NCI-H1417 treated with DMSO at 0.1 percent for 48 hours (cell line): ENCODE measurements at regions not wholly inside any gene's neighbourhood (a gene's known extent, or its start where the extent isn't known, plus 50 kb on each side); places are given as distances from the start of the nearest gene placed in this dataset.
A peak's percentile ranks its signal among the peaks of the same experiment; 100 is the strongest.
"Not testable (repeated sequence)": the region's sequence is repeated elsewhere in the genome, so short reads cannot be mapped to it uniquely, and the experiment has no call there.

Source experiments
- DNase-seq: peaks from one replicate; lab custom pipeline; 2025; lab: John Stamatoyannopoulos, UW

DNA sequence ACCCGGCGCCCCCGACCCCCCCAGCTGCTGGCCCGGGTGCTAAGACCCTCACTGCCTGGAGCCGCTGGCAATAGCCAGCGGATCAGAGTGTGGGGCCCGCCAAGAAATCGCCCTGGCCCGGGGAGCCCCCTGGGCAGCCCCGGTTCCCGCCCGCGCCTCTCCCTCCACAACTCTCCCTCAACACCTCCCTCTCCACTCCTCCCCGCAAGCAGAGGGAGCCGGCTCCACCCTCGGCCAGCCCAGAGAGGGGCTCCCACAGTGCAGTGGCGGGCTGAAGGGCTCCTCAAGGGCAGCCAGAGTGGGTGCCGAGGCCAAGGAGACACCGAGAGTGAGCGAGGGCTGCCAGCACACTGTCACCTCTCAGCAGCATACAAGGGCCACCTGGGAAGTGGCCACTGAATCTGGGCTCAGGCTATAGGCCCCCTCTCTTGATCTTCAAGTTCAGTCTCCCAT is 385.5 kb downstream of the SEC14L1 start:
- no peak for DNase-seq

DNA sequence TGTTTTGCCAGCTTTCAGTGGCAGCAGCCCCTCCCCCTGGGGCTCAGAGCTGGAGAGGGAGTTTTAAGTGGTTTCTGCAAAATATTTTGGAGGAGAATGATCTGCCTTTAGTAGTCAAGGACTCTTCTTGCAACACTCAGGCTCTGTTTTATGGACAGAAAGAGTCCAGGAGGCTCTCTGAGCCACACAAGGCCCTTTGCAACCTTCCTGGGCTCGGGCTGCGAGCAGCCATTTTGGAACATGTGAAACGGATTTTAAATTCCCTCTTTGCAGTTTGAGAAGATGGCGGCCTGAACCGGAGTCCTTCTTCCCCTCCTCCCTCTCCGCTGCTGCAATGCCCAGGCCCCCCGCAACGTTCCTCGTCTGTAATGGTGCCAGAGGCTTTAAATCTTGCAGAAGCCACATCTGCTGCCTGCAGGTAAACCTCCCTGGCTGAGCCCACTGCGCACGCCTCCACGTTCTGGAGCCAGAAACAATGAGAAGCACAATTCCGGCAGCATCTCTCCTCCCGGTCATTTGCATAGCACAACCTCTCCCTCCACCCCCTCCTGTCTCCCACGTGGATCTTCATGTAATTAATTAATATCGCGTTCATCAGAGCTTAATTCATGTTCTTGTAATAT is 386.1 kb downstream of the SEC14L1 start:
- no peak for DNase-seq

DNA sequence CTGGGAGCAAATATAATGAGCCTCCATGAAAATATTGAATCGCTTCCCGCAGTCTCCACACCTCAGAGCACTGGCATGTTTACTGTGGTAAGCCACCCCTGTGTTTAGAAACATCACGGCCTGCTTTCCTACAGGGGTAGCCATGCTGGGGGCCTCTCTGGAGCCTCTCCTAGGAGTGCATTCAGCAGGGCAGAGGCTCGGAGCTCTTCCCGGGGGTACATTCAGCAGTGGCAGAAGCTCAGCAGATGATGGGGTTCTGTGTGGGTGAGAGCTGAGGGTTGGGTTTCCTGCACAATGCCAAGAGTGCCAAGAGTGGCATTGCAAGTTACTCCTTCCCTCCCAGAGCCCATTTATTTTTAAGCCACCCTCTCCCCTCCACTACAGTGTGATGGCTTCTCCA is 386.6 kb downstream of the SEC14L1 start:
- no peak for DNase-seq

DNA sequence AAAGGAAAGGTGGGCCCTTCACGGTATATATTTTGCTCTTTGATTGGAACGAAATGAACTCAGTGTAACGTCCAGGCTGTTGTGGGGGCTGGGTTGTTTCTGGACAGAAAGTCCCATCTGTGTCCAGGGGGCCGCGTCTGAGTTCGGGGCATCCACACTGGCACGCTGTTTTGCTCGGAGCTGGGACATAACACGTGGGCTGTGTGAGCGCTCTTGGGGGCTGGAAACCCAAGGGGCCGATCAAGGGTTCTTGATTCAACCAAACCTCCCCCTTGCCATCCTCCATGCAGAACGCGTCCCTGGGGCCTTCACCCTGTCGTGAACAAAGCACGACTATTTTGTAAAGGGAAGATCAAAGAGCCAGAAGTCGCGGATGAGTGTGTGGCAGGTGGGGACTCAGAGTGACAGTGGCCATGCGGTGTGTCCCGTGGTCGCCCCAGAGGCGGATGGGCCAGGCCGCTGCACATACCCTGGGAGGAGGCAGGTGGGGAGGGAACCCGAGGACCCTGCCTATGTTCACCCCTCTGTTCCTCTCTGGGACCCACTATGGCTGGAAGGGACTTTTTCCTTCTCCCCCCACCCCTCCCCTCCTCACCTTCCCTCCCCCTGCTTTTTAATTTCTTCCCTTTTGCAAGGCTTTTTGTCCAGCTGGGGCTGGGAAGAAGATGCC is 387.2 kb downstream of the SEC14L1 start:
- DNase-seq = no peak

DNA sequence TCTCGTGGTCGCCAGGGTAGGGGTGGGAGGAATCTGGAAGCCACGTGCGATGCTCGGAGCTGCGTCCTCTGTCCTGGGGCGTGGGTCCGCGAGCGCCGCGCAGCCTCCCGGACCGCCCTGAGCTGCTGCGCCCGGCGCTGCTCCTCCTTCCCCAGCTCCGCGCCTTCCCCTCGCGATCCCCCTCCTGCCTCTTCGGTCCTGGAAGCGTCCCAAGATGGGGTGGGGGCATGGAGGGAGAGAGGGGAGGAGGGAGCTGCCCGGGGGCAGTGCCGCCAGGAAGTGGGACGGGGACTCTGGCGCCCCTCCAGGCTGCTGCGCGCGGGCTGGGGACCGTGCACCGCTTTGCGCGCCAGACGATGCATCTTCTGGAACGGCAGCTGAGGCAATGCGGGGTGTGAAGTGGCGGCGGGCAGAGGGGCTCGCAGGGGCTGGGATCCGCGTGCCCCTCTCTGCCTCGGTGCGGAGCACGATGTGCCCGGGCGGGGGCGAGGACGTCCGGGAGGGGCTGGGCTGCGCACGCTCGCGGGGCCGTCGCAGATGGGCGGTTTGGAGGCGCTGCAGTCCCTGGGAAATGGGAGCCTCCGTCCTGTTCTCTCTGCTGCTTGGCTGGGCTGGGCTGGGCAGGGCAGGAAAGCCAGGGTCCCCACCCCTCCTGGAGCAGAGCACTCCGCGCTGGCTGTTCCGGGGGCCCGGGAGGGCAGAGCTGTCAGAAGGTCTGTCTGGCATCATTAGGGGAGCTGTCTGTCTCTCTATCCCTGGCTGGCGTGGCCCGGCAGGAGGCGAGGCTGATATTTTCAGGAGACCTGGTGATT is 388.0 kb downstream of the SEC14L1 start:
- no peak for DNase-seq

DNA sequence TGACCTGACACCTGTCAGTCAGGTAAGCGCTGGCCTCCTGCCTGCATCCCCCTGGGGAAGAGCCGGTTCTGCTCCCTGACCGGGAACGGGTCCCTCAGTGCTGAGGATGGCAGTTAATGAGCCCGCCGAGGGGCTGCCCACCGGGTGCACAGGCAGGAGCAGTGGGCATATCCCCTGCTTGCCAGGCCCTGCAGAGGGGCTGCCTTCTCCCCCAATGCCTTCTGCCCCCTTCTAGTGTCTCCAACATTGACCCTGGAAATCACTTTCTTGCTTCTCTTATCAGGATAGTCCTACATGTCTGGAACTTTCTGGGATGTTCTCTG is 388.5 kb downstream of the SEC14L1 start:
- DNase-seq = no peak

DNA sequence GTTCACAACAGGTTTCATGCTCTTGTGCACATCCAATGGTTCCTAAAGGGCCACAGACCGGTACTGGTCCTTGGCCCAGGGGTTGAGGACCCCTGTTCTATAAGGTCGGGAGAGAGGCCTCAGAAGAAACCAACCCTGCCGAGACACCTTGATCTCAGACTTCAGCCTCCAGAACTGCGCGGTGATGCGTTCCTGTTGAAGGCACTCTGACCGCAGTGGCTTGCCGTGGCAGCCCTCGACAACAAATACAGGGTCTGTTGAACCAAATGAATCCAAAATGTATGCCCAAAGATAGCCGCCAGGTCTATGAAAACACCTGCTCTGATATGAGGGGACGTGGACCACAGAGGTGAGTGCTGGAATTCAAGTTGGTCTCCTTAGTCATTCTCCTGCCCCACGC is 389.8 kb downstream of the SEC14L1 start:
- no peak for DNase-seq

DNA sequence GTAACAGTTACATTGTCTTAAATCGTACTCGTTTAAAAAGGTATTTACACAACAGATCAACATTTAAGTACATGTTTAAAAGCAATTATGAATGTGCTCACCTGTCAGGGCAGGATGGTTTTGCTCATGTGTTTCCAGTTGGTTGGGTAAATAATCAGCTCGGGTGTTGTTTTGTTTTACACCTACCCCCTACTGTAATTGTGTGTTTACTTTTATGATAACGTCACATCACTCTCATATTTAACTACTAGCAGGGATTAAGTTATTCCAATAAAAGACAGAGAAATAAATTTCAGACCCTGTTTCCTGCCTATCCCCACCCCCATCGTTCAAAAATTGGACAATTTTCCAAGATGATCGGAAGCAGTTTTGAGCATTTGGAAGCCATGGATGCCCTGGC is 390.2 kb downstream of the SEC14L1 start:
- DNase-seq = no peak

DNA sequence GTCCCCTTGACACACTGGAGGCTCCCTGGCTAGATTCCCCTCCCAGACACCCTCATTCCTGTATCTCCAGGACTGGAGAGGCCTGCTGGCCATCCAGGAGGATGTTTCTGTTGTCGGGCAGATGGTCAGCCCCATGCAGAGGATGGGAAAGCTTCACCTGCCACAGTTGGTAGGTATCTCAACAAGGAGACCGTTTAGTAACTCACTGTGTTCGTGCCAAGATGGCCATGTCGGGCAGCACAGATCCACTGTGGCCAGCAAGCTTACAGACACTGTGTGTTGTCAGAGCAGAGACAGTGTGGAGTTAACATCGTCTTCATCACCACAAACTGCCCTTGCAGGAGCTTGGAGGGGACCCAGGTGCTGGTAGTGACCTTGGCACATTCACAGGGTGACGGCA is 390.9 kb downstream of the SEC14L1 start:
- no peak for DNase-seq

DNA sequence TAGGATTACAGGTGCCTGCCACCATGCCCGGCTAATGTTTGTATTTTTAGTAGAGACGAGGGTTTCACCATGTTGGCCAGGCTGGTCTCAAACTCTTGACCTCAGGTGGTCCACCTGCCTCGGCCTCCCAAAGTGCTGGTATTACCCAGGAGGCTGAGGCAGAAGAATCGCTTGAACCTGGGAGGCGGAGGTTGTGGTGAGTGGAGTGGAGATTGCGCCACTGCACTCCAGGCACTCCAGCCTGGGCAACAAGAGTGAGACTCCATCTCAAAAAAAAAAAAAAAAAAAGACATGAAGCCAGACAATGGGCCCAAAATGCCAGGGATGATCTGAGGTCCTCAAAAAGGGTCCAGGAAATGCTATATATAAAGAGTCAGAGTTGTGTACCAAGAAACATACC is 392.9 kb downstream of the SEC14L1 start:
- not testable (repeated sequence) for DNase-seq

DNA sequence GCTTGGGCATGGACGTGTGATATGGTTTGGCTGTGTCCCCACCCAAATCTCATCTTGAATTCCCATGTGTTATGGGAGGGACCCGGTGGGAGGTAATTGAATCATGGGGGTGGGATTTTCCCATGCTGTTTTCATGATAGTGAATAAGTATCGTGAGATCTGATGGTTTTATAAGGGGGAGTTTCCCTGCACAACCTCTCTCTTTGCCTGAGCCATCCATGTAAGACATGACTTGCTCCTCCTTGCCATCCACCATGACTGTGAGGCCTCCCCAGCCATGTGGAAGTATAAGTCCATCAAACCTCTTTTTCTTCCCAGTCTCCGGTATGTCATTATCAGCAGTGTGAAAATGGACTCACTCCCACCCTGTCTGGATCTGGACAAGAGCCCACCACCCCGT is 393.4 kb downstream of the SEC14L1 start:
- no peak for DNase-seq

DNA sequence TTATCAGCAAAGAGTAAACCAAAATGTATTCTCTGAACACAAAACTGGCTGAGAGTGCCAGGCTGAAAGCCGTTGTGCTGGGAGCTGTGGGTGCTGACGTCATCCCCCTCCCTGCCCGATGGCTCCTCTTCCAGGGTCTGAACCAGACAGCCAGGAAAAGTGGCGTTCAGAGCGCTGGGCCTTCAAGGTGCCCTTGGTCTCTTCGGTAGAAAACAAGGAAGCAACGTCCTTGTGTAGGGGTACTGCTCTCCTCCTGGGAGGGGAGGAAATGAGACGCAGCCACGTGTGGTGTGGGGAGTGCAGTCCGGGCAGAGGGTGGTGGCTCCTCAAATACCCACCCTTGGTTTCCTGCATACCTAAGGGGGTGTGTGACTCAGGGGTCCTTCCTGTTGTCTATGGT is 394.7 kb downstream of the SEC14L1 start:
- no peak for DNase-seq

DNA sequence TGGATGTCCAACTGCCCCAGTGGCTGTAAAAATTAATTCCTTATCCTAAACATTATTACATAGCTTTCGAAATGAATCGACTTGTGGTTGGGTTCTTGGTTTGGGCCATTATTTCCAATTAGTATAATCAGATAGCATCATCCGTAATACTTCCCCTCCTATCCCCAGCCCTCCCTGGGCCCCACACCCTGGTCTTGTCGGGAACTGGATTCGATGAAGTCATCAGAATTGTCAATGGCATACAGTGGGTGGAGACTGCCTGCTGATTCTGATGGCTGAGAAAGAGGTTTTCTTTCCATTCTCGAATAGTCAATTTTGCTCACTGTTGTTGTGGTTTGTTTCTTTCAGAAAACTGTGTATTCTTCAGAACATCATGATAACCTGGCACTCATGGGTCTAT is 395.1 kb downstream of the SEC14L1 start:
- no peak for DNase-seq

DNA sequence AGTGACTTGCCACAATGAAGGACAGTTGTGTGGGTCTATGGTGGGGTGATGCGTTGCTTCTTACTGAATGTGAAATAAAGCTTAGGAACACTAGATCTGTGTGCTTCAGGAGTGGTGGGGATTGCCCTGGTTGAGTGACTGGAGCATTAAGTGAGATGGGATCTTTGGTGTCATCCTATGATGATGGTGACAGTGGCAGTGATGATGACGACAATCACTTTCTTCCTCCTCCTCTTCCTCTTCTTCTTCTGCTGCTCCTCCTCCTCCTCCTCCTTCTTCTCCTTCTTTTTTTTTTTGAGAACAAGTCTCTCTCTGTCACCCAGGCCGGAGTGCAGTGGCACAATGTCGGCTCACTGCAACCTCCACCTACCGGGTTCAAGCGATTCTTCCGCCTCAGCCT is 396.8 kb downstream of the SEC14L1 start:
- no peak for DNase-seq

DNA sequence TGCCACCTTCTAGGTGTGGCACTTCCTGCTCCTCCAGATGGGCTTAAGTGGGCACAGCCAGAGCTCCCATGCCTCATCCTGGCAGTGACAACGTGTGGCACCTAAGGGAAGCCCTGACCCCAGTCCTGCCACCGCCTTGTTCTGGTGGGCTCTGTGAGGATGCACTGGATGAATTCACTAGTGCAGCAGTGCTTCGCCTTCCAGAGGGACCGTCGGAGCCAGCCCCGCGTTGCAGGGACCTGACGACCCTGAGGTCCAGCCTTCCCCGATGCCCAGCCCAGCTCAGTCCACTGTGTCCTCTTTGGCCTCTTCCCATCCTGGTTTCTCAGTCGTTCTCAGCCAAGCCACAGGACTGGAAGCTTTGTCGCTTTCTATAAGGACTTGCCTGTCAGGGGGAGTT is 399.8 kb downstream of the SEC14L1 start:
- no peak for DNase-seq

DNA sequence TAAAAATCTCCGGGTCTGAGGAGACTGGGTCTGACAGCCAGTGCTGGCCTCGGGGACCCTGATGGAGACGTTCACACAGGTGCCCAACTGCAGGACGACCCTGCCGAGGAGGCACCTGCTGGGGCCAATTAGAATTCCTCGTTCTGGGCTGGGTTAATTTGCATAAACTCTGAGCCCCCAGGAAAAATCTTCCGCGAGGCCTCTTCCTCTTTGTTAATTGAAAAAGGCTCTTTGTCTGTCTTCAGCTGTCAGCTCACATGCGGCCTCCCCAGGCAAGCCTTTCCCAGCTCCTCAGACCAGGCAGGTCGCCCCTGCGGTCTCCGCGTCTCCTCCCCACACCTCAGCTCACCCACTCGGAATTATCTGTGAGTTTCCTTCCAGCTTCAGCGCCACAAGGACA is 400.2 kb downstream of the SEC14L1 start:
- no peak for DNase-seq

DNA sequence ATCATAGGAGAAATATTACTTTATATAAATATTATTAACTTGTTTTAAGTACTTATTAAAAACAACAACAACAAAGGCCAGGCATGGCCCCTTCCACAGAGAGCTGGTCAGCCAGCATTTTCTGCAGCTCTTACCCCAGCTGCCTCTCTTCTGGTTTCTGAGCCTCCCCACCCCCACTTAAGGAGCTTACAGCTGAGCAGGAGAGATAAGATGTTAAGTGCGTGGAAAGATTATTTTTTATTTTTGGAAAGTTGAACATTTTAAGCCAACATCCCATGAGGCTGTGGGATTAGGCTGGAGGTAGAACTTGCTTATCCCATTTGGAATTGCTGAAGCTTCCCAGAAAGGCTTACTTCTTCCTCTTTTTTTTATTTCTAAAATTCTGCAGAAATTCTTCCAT is 401.2 kb downstream of the SEC14L1 start:
- DNase-seq = no peak

DNA sequence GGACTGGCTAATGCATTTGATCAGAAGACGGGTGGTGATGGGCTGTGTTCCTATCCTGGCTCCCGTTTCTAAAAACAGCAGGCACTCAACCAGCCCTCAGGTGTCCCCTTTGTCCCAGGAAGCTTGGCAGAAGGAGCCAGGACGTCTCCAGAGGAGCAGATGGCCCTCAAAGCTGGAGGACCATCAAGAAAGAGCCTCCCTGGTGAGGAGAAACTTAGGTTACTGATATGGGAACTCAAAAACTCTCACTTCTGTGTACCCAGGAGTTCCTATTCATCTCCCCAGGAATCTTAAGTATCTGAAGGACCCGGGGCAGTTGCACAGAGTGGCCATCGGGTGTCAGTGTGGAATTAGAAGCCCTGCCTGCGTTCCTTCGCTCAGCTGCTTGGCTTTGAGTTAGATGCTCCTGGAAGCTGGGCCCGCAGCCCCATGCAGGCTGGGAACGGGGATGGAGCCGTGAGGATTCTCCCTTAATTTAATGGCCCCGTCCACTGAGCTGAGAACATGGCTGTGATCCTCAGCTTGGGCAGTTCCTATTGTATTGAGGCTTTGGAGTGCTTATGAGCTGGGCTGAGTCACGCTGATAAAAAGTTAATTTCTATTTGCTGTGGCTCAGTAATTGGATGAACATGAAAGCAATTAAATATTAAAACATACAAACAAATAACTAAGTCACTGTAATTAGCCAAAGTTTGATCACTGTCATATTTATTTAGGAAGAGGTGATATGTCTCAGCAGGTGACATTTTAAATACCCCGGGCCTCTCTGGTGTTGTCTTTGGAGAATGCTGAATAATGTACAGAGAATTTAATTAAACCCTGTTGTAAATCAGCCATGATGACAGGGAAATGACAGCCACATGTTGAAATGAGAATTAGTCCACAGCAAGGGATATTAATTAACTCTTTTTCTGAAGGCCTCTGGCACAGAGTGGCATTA is 402.1 kb downstream of the SEC14L1 start:
- peak; percentile 96 for DNase-seq

DNA sequence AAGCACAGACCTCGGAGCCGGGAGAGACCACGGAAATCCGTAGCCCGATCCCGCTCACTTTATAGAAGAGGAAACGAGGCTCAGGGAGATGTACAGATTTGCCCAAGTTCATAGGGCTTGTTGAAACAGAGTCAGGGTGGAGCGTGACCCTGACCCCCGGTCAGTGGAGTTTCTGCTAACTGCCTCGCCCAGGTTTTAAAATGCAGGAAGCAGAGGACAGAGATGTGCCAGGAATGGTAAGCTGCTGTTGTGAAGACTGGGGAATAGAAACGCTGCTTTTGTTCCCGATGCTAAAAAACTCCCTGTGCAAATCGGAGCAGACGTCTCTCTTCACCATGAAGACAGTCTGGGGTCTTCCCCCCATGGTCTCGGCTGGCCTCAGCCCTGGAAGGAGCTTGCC is 403.0 kb downstream of the SEC14L1 start:
- no peak for DNase-seq

DNA sequence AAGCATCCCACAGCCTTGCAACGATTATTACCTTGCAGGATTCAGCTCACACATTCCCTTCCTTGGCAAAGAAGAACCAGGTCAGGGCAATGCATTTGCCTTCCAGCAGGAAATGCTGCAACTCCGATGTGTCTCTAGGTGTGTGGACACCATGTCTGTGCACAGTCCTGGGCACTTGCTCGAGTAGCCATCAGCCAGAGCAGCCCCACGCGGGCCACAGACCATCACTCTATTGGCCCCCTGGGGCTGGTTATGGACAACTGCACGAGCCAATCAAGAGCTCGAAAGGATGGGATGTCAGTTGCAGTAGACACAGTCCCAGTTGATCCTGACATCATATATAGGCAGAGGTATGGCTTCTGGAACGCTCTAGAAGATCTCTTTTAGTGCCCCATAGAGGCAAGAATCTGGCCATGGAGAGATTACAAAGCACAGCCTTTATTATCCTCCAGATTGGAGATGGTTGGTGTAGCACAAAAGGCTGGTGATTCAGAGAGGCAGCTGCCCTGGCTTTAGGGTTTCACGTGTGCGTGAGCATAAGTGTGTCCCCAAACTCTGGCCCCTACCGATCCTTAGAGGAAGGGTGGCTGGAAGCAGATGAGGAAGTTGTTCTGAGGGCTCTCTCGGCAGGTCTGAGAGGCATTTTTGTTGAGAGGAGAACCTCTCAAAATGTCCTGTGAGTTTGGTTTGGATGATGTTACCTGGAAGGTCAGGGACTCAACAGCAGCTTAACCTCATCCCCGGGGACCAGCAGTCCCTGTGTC is 403.8 kb downstream of the SEC14L1 start:
- no peak for DNase-seq

DNA sequence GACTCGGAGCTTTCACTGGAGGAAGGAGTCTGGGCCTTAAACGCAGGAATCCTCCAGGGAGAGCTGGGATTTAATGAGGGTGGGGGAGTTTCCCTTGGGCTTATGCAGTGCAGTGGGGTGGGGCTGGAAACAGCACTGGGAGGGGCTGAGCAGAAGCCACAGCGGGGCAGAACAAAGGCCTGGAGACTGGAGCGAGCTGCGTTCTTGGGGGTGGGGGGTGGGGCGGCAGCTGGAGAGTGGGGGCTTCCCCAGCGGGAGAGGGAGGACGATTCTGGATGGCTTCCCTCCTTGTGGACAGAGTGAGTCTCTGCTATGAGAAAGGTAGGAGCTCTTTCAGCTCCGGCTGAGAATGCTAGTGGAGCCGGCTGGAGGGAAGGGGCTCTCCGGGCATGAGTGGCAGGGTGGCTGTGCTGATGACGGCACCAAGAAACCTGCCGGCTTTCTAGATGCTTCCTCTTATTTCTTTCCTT is 406.0 kb downstream of the SEC14L1 start:
- no peak for DNase-seq
